ENCODE measurements at regions not wholly inside any gene's neighbourhood (a gene's known extent, or its start where the extent isn't known, plus 50 kb on each side); places are given as distances from the start of the nearest gene placed in this dataset.

DNA sequence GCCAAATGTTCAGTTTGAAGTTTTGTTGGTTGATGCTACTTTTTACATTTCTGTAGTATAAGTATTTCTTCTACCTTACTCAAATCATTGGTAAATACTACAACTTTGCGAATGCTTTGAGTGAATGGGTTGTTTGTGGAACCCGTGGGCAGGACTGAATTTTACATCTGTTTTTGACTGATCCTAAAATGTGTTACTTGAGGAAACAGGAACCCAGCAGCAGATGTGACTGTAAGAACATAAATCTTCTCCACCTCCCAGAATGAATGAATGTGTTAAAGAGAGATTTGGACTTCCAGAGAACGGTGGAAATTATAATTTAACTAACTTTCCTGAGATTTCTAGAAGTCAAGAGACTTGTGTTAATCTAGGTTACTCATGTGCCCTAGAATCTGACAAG lies 728.5 kb upstream of the MARCKS start:
- no peak for TF ChIP-seq SIN3A (IDR thresholded peaks at IDR 0.05; ENCODE audit: borderline replicate concordance, insufficient read depth, low read length)
- TF ChIP-seq TAF1 (IDR thresholded peaks at IDR 0.05; ENCODE audit: borderline replicate concordance, insufficient read depth, low read length) = no peak
- TF ChIP-seq, protein P1, sequence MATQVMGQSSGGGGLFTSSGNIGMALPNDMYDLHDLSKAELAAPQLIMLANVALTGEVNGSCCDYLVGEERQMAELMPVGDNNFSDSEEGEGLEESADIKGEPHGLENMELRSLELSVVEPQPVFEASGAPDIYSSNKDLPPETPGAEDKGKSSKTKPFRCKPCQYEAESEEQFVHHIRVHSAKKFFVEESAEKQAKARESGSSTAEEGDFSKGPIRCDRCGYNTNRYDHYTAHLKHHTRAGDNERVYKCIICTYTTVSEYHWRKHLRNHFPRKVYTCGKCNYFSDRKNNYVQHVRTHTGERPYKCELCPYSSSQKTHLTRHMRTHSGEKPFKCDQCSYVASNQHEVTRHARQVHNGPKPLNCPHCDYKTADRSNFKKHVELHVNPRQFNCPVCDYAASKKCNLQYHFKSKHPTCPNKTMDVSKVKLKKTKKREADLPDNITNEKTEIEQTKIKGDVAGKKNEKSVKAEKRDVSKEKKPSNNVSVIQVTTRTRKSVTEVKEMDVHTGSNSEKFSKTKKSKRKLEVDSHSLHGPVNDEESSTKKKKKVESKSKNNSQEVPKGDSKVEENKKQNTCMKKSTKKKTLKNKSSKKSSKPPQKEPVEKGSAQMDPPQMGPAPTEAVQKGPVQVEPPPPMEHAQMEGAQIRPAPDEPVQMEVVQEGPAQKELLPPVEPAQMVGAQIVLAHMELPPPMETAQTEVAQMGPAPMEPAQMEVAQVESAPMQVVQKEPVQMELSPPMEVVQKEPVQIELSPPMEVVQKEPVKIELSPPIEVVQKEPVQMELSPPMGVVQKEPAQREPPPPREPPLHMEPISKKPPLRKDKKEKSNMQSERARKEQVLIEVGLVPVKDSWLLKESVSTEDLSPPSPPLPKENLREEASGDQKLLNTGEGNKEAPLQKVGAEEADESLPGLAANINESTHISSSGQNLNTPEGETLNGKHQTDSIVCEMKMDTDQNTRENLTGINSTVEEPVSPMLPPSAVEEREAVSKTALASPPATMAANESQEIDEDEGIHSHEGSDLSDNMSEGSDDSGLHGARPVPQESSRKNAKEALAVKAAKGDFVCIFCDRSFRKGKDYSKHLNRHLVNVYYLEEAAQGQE (IDR thresholded peaks at IDR 0.05; ENCODE audit: insufficient read depth in 1 of 2, low read depth in 2 of 2, low read length in 2 of 2) = no peak
- TF ChIP-seq POLR2AphosphoS5 (IDR thresholded peaks at IDR 0.05; ENCODE audit: low read depth, low read length) = no peak
- no peak for TF ChIP-seq FOXP2 (optimal IDR thresholded peaks at IDR 0.05; ENCODE audit: borderline replicate concordance, extremely low read depth, extremely low read length, insufficient read depth)

DNA sequence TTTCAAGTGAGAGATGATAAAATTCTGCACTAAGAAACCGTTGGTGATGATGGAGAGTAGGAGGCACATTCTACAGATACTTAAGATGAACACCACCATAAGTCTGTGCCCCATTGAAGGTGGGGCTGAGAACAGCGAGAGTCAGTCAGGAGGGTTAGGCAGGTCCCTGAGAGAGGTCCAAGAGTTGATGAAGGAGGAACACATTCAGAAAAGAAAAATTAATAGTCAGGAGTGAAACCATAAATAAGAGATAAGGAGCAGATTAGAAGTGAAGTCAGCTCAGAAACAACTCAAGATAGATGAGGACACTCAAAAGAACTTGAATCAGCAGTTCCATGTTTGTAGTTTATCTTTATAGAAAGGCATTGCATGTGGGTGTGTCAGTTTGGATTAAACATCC lies 727.2 kb upstream of the MARCKS start:
- TF ChIP-seq TAF1 (IDR thresholded peaks at IDR 0.05; ENCODE audit: borderline replicate concordance, insufficient read depth, low read length) = no peak

DNA sequence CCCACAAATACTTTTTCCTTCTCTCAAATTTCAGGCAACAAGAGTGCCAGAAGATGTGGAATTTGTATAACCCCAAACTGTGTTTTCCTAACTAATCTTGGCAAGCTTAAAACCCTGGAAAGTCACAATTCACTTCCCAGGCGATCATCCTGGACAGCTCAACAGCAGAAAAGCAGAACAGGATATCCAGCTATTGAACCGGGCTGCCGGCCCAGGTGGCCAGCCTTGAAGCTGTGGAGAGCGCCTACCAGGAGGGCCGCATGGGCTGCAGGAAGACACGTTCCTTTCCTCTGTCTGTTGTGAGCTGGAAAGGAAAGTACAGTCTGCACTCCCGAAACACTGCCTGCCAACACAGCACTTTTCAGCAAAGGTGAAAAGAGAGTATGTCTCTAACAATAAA lies 719.7 kb upstream of the MARCKS start:
- TF ChIP-seq TAF1 (IDR thresholded peaks at IDR 0.05; ENCODE audit: borderline replicate concordance, insufficient read depth, low read length) (no peak), SIN3A (IDR thresholded peaks at IDR 0.05; ENCODE audit: borderline replicate concordance, insufficient read depth, low read length) (no peak)
- TF ChIP-seq, protein P1 (IDR thresholded peaks at IDR 0.05; ENCODE audit: insufficient read depth in 1 of 2, low read depth in 2 of 2, low read length in 2 of 2) = peak; percentile 52 to 84; a peak in 3 of 4 replicates

DNA sequence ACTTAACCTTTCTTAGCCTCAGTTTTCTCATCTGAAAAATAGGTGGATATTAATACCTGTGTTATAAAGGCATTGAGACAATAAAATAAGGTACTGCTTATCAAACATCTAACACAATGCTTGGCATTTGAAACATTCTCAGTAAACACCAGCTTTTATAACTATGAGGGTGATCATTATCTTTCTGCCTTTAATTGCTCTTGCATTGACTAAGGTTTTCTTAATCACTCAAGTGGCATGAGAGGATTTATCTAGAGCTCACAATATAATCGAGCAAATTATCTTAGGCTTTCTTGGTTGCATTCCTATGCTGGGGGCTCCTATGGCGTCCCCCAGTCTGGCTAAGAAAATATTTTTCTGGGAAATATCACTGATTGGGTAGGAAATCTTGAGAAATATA lies 716.4 kb upstream of the MARCKS start:
- no peak for TF ChIP-seq TAF1 (IDR thresholded peaks at IDR 0.05; ENCODE audit: borderline replicate concordance, insufficient read depth, low read length)
- TF ChIP-seq, protein P1 (IDR thresholded peaks at IDR 0.05; ENCODE audit: insufficient read depth in 1 of 2, low read depth in 2 of 2, low read length in 2 of 2) = no peak
- no peak for TF ChIP-seq FOXP2 (optimal IDR thresholded peaks at IDR 0.05; ENCODE audit: borderline replicate concordance, extremely low read depth, extremely low read length, insufficient read depth)
- no peak for TF ChIP-seq POLR2AphosphoS5 (IDR thresholded peaks at IDR 0.05; ENCODE audit: low read depth, low read length)
- TF ChIP-seq SIN3A (IDR thresholded peaks at IDR 0.05; ENCODE audit: borderline replicate concordance, insufficient read depth, low read length) = no peak

DNA sequence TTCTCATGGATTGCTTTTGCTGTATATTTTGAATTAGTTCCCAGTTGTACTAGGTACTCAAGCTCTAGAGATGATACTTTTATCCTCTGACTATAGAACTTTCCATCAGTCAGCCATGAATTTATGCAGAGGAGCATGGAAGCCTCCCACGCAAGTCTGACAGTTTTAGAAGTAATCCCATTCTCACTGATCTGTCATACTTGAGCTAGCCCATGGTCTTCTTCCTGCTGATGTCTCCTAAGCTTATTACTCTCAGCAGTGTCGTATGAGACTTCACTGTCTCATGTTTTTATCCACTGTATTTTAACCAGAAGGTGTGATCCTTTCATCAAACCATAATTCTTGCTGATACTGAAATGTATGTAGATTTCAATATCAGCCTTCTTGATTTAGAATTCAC lies 715.2 kb upstream of the MARCKS start:
- TF ChIP-seq SIN3A (IDR thresholded peaks at IDR 0.05; ENCODE audit: borderline replicate concordance, insufficient read depth, low read length) (no peak), TAF1 (IDR thresholded peaks at IDR 0.05; ENCODE audit: borderline replicate concordance, insufficient read depth, low read length) (no peak), FOXP2 (optimal IDR thresholded peaks at IDR 0.05; ENCODE audit: borderline replicate concordance, extremely low read depth, extremely low read length, insufficient read depth) (no peak), POLR2AphosphoS5 (IDR thresholded peaks at IDR 0.05; ENCODE audit: low read depth, low read length) (no peak)
- TF ChIP-seq, protein P1 (IDR thresholded peaks at IDR 0.05; ENCODE audit: insufficient read depth in 1 of 2, low read depth in 2 of 2, low read length in 2 of 2) = no peak
